Nephron (organoid): ENCODE measurements at regions not wholly inside any gene's neighbourhood (a gene's known extent, or its start where the extent isn't known, plus 50 kb on each side); places are given as distances from the start of the nearest gene placed in this dataset.
A peak's percentile ranks its signal among the peaks of the same experiment; 100 is the strongest.

ENCODE experiments used
- H3K27ac Mint-ChIP-seq, 3 experiments: 2 replicates each; pipeline ENCODE4 v1.8.0; 2020; ENCODE audit warnings: mixed read lengths in 3 of 3, mild to moderate bottlenecking in 2 of 3, moderate library complexity in 1 of 3
- H3K27me3 Mint-ChIP-seq: 2 replicates; pipeline ENCODE4 v1.8.0; 2021; ENCODE audit warnings: low read depth, mild to moderate bottlenecking, moderate library complexity, mixed read lengths
- H3K36me3 Mint-ChIP-seq: 2 replicates; pipeline ENCODE4 v1.8.0; 2020; ENCODE audit warnings: low read depth, mixed read lengths
- H3K4me1 Mint-ChIP-seq: 2 replicates; pipeline ENCODE4 v1.8.0; 2020; ENCODE audit warnings: mixed read lengths
- H3K4me3 Mint-ChIP-seq, 3 experiments: 2 replicates each; pipeline ENCODE4 v1.8.0; 2020; ENCODE audit warnings: mild to moderate bottlenecking in 3 of 3, mixed read lengths in 3 of 3, moderate library complexity in 2 of 3
- H3K9me3 Mint-ChIP-seq: 2 replicates; pipeline ENCODE4 v1.8.0; 2020; ENCODE audit warnings: mixed read lengths
- TF ChIP-seq, protein P1 (sequence below), 3 experiments: fragments of 200-600 bp; sonication (generic); IDR thresholded peaks; one replicate each; pipeline ENCODE4 v1.5.0; 2021; ENCODE audit warnings: antibody characterized with exemption in 3 of 3; ENCODE audit not compliant: unreplicated experiment in 3 of 3

DNA sequence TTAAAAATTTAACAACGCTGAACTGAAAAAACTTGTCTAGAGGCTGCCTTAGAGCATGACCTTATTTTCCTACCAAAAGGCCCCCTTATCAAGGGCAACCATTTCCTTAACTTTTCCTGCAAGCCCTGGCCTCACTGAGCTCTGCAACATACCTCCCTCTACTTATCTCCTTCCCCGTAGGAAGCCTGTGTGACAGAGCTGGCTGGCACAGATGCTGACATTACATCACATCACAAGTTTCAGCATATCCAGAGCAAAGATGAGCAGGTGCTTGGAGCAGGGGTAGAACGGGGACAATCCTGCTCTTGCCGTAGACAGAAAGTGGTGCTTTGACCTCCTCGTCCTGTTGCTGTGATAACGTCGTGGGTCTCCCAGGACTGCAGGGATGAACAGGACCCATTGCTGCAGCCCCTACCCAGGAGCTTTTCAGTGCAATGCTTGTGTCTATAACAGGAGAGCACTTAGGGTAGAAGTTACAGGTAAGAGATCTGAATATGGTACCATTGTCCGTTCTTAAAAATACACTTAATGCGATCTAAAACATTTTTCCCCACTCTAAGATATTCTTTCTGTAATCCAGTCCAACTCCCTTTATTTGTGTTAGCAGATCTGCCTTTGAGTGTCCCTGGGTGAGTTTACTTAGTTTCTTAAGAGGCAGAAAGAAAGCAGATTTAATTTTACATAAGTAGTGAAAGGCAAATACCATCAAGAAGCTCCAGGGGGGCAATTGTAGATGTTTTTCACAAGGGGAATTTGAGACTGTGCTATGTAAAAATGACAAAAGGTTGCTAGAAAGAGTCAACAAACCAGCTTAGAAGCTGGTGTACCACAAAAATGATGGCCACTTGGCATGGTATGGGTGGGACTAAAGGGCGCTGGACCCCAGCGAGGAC is 101.9 kb upstream of the EFNA5 start:
- Mint-ChIP-seq H3K4me3 (no peak overlapping the region), H3K36me3 (no peaks in the 10 kb centered on the region), H3K9me3 (no peaks in the 10 kb centered on the region), H3K4me1 (peaks cover 13% of the 10 kb centered on the region), H3K27ac (no peak overlapping the region), H3K27me3 (peaks cover 6% of the 10 kb centered on the region)
- TF ChIP-seq, protein P1, sequence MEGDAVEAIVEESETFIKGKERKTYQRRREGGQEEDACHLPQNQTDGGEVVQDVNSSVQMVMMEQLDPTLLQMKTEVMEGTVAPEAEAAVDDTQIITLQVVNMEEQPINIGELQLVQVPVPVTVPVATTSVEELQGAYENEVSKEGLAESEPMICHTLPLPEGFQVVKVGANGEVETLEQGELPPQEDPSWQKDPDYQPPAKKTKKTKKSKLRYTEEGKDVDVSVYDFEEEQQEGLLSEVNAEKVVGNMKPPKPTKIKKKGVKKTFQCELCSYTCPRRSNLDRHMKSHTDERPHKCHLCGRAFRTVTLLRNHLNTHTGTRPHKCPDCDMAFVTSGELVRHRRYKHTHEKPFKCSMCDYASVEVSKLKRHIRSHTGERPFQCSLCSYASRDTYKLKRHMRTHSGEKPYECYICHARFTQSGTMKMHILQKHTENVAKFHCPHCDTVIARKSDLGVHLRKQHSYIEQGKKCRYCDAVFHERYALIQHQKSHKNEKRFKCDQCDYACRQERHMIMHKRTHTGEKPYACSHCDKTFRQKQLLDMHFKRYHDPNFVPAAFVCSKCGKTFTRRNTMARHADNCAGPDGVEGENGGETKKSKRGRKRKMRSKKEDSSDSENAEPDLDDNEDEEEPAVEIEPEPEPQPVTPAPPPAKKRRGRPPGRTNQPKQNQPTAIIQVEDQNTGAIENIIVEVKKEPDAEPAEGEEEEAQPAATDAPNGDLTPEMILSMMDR (IDR thresholded peaks at IDR 0.05; ENCODE audit: unreplicated experiment in 3 of 3), result no peak

DNA sequence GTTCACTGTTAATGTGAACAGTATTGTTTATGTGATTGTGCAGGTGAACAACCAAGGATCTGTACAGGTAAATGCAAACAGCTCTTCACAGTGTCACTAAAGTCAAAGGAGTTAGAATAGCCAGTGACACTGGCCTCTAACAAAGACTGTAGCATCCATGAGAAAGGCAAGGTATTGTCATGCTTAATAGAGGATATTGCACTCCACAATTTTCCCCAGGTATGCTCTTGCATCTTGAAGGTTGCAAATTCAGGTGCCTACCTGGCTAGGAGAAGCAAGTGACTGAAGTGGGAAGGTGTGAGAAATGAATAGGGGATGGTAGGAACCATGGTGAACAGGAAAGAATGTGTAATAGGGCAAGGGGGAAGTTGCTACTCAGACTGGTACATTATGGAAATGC is 101.2 kb upstream of the EFNA5 start:
- Mint-ChIP-seq H3K4me1 (peaks cover 7% of the 10 kb centered on the region), H3K4me3 (no peak overlapping the region), H3K36me3 (no peaks in the 10 kb centered on the region), H3K27me3 (peaks cover 6% of the 10 kb centered on the region), H3K27ac (no peak overlapping the region), H3K9me3 (no peaks in the 10 kb centered on the region)
- TF ChIP-seq, protein P1 (IDR thresholded peaks at IDR 0.05; ENCODE audit: unreplicated experiment in 3 of 3), result no peak

DNA sequence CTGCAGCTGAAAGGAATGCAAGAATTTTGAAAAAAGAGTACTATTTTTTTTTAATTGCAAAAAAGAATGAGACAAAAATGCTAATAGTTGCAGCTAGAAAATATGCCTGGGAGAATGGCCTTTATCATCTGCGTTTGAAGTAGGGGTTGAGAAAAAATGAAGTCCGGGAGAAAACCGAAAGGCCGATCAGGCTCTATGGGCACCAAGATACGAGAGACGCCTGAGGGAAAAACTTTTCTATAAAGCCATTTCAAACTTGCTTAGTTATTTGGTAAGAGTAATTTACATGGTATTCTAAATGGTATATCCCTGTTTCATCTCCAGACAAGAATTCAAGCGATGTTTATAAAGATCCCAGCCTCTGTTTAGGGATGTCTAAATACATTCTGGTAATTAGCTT is 99.3 kb upstream of the EFNA5 start:
- Mint-ChIP-seq H3K4me1 (peaks cover 16% of the 10 kb centered on the region), H3K4me3 (no peak overlapping the region), H3K9me3 (no peaks in the 10 kb centered on the region), H3K36me3 (no peaks in the 10 kb centered on the region), H3K27ac (peak overlapping the region; percentile 34 to 79 (median 61)), H3K27me3 (peaks cover 3% of the 10 kb centered on the region)
- TF ChIP-seq, protein P1 (IDR thresholded peaks at IDR 0.05; ENCODE audit: unreplicated experiment in 3 of 3), result no peak

DNA sequence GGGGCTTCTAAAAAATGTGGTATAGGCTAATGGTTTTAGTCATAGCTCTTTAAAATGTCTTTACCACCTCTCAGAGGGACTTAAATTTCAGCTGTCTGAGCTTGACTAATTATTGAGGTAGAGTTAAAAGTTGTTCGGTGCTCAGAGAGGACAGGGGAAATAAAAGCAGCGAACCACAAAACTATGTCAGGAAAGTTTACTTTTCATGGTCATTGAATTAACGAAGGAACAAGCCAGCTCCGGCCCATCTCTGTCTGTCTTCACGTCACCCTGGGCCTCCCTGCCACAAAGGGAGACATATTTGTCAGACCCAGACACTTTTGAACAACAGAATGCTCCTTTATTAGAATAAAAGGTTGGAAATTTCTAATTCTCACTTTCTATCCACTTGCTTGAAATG is 98.8 kb upstream of the EFNA5 start:
- no peaks in the 10 kb centered on the region for H3K36me3 Mint-ChIP-seq
- peaks cover 3% of the 10 kb centered on the region for H3K27me3 Mint-ChIP-seq
- TF ChIP-seq, protein P1 (IDR thresholded peaks at IDR 0.05; ENCODE audit: unreplicated experiment in 3 of 3), result no peak
- H3K27ac Mint-ChIP-seq, result peak overlapping the region; percentile 34 to 79 (median 61)
- H3K9me3 Mint-ChIP-seq, result no peaks in the 10 kb centered on the region
- no peak overlapping the region for H3K4me3 Mint-ChIP-seq
- peaks cover 19% of the 10 kb centered on the region for H3K4me1 Mint-ChIP-seq

DNA sequence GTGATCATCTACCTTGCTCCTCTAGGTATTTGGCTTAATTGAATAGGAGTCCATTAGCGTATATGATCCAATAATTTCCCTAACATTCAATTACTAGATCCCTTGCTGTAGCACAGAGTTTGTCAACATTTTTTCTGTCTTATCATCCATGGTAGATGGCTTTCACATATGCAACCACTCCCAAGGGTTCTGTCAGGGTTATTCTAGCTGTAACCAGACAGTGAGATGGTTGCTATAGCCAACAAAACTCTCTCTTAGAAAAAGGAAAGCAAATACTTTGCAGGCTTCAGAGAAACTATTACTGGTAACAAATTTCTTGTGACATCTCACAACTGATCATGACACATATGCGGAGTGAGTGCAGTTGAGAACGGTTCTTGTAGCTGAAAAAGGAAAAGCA is 96.2 kb upstream of the EFNA5 start:
- no peaks in the 10 kb centered on the region for H3K36me3 Mint-ChIP-seq
- peaks cover 3% of the 10 kb centered on the region for H3K27me3 Mint-ChIP-seq
- TF ChIP-seq, protein P1 (IDR thresholded peaks at IDR 0.05; ENCODE audit: unreplicated experiment in 3 of 3), result no peak
- H3K4me1 Mint-ChIP-seq, result peaks cover 23% of the 10 kb centered on the region
- no peaks in the 10 kb centered on the region for H3K9me3 Mint-ChIP-seq
- H3K4me3 Mint-ChIP-seq, result no peak overlapping the region
- H3K27ac Mint-ChIP-seq, result peak overlapping the region in 1 of 3 experiments; percentile 6

DNA sequence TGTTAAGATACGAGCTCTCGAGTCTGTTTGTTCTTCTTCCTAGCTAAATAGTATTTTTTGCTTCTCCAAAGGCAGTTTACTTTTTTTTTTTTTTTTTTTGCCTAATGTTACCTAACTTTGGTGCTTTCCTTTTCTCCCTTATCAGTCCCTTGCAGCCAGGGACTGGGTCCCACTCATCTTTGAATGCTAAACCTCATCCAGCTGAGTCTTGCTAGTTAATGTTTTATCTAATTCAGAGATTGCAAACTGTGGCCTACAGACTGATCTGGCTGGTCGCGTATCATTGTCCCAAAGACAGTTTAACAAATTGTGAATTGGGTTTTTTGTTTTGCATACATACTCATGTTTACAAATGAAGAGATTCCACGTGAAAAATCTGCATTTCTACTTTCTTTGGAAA is 95.7 kb upstream of the EFNA5 start:
- H3K36me3 Mint-ChIP-seq, result no peaks in the 10 kb centered on the region
- peaks cover 23% of the 10 kb centered on the region for H3K4me1 Mint-ChIP-seq
- H3K27ac Mint-ChIP-seq, result peak overlapping the region in 1 of 3 experiments; percentile 22
- no peak overlapping the region for H3K4me3 Mint-ChIP-seq
- H3K9me3 Mint-ChIP-seq, result no peaks in the 10 kb centered on the region
- TF ChIP-seq, protein P1 (IDR thresholded peaks at IDR 0.05; ENCODE audit: unreplicated experiment in 3 of 3), result no peak
- peaks cover 3% of the 10 kb centered on the region for H3K27me3 Mint-ChIP-seq
